ENCODE measurements at regions not wholly inside any gene's neighbourhood (a gene's known extent, or its start where the extent isn't known, plus 50 kb on each side); places are given as distances from the start of the nearest gene placed in this dataset.

- TF ChIP-seq, protein P1, sequence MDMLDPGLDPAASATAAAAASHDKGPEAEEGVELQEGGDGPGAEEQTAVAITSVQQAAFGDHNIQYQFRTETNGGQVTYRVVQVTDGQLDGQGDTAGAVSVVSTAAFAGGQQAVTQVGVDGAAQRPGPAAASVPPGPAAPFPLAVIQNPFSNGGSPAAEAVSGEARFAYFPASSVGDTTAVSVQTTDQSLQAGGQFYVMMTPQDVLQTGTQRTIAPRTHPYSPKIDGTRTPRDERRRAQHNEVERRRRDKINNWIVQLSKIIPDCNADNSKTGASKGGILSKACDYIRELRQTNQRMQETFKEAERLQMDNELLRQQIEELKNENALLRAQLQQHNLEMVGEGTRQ (IDR thresholded peaks at IDR 0.05; ENCODE audit: low read depth, low read length), result no peak
- TF ChIP-seq, protein P1 (CRISPR knock-in tag; IDR thresholded peaks at IDR 0.05; ENCODE audit: borderline replicate concordance), result no peak
- TF ChIP-seq HHEX (CRISPR knock-in tag; IDR thresholded peaks at IDR 0.05), result no peak
- TF ChIP-seq CTCF (CRISPR knock-in tag; IDR thresholded peaks at IDR 0.05), result no peak
- TF ChIP-seq SRSF9 (IDR thresholded peaks at IDR 0.05; ENCODE audit: borderline replicate concordance, insufficient read depth, low read depth, low read length, poor library complexity, severe bottlenecking), result no peak
- TF ChIP-seq POLR2AphosphoS5 (IDR thresholded peaks at IDR 0.05; ENCODE audit: low read depth, low read length), result no peak
- TF ChIP-seq TCF12 (IDR thresholded peaks at IDR 0.05), result no peak
- TF ChIP-seq TCF12 (CRISPR knock-in tag; IDR thresholded peaks at IDR 0.05), result no peak
- no peak for TF ChIP-seq EP300 (IDR thresholded peaks at IDR 0.05; ENCODE audit: low read depth in 2 of 2, low read length in 2 of 2)
- TF ChIP-seq EP300 (CRISPR knock-in tag; IDR thresholded peaks at IDR 0.05; ENCODE audit: borderline replicate concordance), result no peak
- TF ChIP-seq FOXM1 (CRISPR knock-in tag; IDR thresholded peaks at IDR 0.05), result no peak
- no peak for TF ChIP-seq ZNF800 (CRISPR knock-in tag; IDR thresholded peaks at IDR 0.05)
- no peak for TF ChIP-seq ZNF589 (CRISPR knock-in tag; conservative IDR thresholded peaks at IDR 0.05)
- TF ChIP-seq MAFK (conservative IDR thresholded peaks at IDR 0.05 in 1 of 2, IDR thresholded peaks at IDR 0.05 in 1 of 2; ENCODE audit: low read length in 2 of 2), result peak; percentile 14 to 33; a peak in 1 of 4 replicates
Observed at GRCh38 chr4:125679989-125680388, 365.2 kb downstream of the FAT4 start.
